Cardiac fibroblast (primary cell): ENCODE measurements at regions not wholly inside any gene's neighbourhood (a gene's known extent, or its start where the extent isn't known, plus 50 kb on each side); places are given as distances from the start of the nearest gene placed in this dataset.

Experiments used
- DNase-seq, 2 donors: peaks; one replicate each; pipeline versions ENCODE4 v3.0.0 to v3.0.0-alpha.2; 2010; ENCODE audit warnings: low read depth in 2 of 2
- H3K4me3 ChIP-seq, 2 donors: replicated peaks in 1 of 2; 1 replicate in 1 of 2; 2 replicates in 1 of 2; pipeline ENCODE4 v1.5.1; 2011; ENCODE audit warnings: low read depth in 2 of 2, low read length in 2 of 2, mild to moderate bottlenecking in 2 of 2, moderate library complexity in 1 of 2
- TF ChIP-seq, protein P1 (sequence below): IDR thresholded peaks from one replicate; pipeline ENCODE4 v1.5.1; 2011; ENCODE audit warnings: low read depth, mild to moderate bottlenecking, low read length, inconsistent platforms

DNA sequence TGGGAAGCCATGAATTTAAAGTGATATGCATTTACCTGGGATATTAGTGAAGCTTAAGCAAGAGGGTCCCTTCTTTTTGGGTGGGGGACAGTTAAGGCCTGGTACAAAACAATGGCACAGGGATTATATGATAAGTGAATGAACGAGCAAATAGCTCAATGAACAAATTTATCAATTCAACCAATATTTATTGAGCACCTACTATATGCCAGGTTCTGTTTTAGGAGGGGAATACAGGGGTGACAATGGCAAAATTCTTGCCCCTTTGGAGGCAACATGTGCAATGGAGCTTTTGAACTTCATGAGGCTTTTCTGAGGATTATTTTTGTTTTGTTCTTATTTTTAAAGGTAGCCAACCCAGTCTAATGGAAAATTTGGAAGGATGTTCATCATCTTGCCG lies 68.2 kb downstream of the FOXD2 start:
- no peak for DNase-seq
- no peak overlapping the region for H3K4me3 ChIP-seq
- TF ChIP-seq, protein P1, sequence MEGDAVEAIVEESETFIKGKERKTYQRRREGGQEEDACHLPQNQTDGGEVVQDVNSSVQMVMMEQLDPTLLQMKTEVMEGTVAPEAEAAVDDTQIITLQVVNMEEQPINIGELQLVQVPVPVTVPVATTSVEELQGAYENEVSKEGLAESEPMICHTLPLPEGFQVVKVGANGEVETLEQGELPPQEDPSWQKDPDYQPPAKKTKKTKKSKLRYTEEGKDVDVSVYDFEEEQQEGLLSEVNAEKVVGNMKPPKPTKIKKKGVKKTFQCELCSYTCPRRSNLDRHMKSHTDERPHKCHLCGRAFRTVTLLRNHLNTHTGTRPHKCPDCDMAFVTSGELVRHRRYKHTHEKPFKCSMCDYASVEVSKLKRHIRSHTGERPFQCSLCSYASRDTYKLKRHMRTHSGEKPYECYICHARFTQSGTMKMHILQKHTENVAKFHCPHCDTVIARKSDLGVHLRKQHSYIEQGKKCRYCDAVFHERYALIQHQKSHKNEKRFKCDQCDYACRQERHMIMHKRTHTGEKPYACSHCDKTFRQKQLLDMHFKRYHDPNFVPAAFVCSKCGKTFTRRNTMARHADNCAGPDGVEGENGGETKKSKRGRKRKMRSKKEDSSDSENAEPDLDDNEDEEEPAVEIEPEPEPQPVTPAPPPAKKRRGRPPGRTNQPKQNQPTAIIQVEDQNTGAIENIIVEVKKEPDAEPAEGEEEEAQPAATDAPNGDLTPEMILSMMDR, result no peak

DNA sequence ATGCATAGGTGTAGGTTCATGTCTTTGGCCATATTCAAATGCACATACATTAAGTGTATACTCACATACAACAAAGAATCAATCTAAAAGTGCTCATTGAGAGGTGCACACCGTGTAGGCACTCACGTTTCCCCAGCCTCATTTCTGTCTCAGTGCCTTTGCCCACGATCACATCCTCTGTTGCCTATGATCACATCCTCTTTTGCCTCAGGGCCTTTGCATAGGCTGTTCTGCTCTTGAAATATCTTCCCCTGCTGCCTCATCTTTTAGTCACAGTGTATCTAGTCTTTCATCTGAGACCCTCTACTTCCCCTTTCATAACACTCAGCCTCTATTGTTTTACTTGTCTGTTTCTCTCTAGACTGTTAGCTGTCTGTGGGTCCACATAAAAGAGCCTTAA lies 69.3 kb downstream of the FOXD2 start:
- DNase-seq, result no peak
- no peak overlapping the region for H3K4me3 ChIP-seq
- TF ChIP-seq, protein P1, result no peak

DNA sequence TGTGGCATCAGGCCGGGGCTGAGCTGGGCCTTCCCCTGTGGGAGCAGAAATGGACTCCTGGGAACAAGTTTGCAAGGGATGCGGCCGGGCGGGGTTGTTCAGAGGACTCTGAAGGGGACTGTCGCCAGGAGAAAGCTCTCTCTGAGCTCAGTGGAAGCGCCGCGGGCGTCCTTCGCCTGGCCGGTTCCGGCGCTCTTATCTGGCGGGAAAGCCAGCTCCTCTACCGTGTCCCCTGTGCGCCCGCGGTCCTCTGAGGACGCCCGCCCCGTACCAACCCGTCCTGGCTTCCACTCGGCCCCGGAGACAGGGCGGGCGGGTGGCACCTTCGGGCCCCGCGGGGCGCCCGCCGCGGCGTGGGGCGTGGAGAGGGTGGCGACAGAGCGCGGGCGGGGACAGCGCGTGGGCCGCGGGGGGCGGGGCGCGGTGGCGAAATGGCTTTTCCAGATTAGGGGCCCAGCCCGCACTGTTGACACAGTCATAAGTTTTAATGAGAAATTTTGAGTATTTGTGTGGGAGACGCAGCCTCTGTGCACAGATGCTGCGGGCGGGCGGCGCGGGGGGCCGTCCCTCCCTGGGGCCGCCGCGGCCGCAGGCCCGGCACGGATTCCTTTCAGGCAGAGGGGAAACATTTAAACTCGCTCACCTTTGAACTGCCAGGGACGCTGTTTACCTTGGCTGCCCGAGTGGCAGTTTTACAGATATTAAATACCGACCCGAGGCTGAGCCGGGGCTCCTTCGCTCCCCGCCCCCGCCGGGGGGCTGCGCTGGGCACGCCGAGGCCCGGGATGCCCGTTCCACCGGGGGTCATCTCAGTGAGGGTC lies 70.2 kb downstream of the FOXD2 start:
- TF ChIP-seq, protein P1, result no peak
- no peak for DNase-seq
- H3K4me3 ChIP-seq, result no peak overlapping the region

DNA sequence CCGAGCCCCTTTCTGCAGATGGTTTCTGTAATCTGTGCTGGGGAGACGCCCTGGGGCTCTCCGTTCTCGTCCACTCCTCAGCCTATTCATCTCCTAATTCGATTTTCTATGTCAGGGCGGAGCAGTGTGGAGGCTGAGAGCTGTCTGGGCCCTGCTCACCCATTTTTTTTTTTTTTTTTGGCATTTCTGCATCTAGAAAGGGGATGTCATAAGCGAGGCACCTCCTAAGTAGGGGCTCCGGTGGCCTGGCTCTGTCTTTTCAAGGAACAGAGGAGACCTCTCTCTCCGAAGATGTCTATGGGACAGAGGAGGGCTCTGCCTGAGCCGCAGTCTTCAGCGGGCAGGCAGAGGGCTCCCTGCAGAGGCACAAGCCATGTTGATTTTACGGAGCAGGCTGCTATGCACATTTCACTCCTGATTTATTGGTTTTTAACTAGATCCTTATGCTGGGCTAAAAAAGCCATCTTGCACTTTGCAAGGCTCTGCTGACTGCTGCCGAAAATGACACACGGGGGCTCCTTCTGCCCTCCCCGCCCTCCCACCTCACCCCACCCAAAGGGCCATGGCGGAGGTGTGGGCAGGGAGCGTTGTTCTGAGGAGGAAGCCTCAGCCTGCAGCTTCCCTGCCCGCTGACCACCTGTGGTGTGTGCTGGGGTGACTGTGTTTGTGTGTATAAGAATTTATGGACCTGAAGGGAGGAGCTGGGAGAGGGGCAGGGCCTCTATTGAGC lies 71.0 kb downstream of the FOXD2 start:
- no peak overlapping the region for H3K4me3 ChIP-seq
- no peak for DNase-seq
- TF ChIP-seq, protein P1, result no peak

DNA sequence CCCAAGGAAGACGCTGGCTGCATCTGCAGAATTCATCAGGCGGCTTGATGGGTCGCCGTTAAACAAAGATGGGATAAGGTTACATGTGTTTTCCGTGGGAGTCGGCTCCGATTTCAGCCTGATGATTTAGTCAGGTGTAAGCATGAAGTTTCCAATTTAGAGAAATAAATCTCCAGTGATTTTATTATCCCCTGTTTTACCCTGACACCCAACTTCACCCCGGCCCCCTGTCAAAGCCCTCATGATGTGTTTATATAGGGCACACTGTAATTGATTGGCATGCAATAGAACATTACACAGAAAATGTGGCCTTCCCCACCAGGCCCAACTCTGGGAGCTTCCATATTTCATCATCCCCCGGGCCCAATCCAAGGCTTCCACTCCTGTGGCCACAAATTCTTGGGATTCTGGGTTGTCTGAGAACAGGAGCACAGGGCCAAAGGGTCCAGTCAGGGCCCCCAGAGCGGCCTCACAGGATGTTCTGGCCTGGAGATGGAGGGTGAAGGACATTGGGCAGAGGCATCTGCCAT lies 72.5 kb downstream of the FOXD2 start:
- TF ChIP-seq, protein P1, result no peak
- no peak overlapping the region for H3K4me3 ChIP-seq
- no peak for DNase-seq

DNA sequence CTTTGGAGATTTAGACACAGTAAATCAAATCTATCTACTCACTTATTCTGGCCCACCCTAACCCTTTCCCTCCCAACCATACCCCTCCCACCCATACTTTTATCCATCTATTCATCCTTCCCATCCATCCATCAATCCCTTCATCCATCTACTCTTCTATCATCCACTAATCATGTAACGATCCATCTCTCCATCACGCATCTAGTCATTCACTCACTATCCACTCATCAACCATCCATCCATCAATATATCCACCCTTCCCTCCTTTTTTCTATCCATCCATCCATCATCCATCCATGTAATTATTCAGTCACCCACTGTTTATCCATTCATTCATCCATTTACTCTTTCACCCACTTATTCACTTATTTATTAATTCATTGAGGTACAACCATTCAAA lies 74.0 kb downstream of the FOXD2 start:
- TF ChIP-seq, protein P1, result no peak
- DNase-seq, result no peak
- H3K4me3 ChIP-seq, result no peak overlapping the region
